CD14-positive monocyte (primary cell): ENCODE measurements at regions not wholly inside any gene's neighbourhood (a gene's known extent, or its start where the extent isn't known, plus 50 kb on each side); places are given as distances from the start of the nearest gene placed in this dataset.
A peak's percentile ranks its signal among the peaks of the same experiment; 100 is the strongest.

Experiments used
- DNase-seq, 3 donors: peaks; one replicate each; pipeline ENCODE4 v3.0.0-alpha.2; 2011 to 2022
- H2AFZ ChIP-seq: 2 replicates; pipeline ENCODE4 v1.6.0; 2012; ENCODE audit warnings: mild to moderate bottlenecking, low read depth, low read length, inconsistent platforms; ENCODE audit not compliant: insufficient read depth, poor library complexity, severe bottlenecking
- H3K27ac ChIP-seq, 2 donors: 1 replicate in 1 of 2; 2 replicates in 1 of 2; pipeline ENCODE4 v1.5.1; 2012 to 2013; ENCODE audit warnings: low read length in 2 of 2, control low read depth in 1 of 2, inconsistent platforms in 1 of 2, low read depth in 1 of 2, mild to moderate bottlenecking in 1 of 2
- H3K27me3 ChIP-seq, 2 donors: one replicate each; pipeline versions ENCODE4 v1.6.0 to v1.6.1; 2011 to 2013; ENCODE audit warnings: low read length in 2 of 2; ENCODE audit not compliant: control insufficient read depth in 2 of 2, insufficient read depth in 2 of 2
- H3K36me3 ChIP-seq, 2 donors: replicated peaks in 1 of 2; 1 replicate in 1 of 2; 2 replicates in 1 of 2; pipeline versions ENCODE4 v1.5.1 to v1.6.1; 2012 to 2013; ENCODE audit warnings: low read length in 2 of 2, control low read depth in 1 of 2, inconsistent platforms in 1 of 2, mild to moderate bottlenecking in 1 of 2; ENCODE audit not compliant: insufficient read depth in 2 of 2, control insufficient read depth in 1 of 2
- H3K4me1 ChIP-seq, 2 donors: 1 replicate in 1 of 2; 2 replicates in 1 of 2; pipeline versions ENCODE4 v1.5.1 to v1.6.1; 2012 to 2013; ENCODE audit warnings: low read length in 2 of 2, control low read depth in 1 of 2, inconsistent platforms in 1 of 2, mild to moderate bottlenecking in 1 of 2, moderate library complexity in 1 of 2; ENCODE audit not compliant: insufficient read depth in 2 of 2, control insufficient read depth in 1 of 2
- H3K4me2 ChIP-seq: replicated peaks from 2 replicates; pipeline ENCODE3; 2012; ENCODE audit warnings: low read length, moderate library complexity, mild to moderate bottlenecking; ENCODE audit not compliant: poor library complexity, severe bottlenecking; ENCODE audit errors: extremely low read depth
- H3K4me3 ChIP-seq, 3 experiments: fragments of 200-600 bp in 1 of 3; sonication (generic) in 1 of 3; replicated peaks in 1 of 3; 1 replicate in 2 of 3; 2 replicates in 1 of 3; pipeline ENCODE4 v1.5.1; 2011 to 2013; ENCODE audit warnings: low read length in 3 of 3, mild to moderate bottlenecking in 3 of 3, control low read depth in 2 of 3, low read depth in 2 of 3, inconsistent platforms in 1 of 3, moderate library complexity in 1 of 3
- H3K79me2 ChIP-seq: 2 replicates; pipeline ENCODE4 v1.6.0; 2012; ENCODE audit warnings: mild to moderate bottlenecking, control low read depth, inconsistent platforms, low read length, moderate library complexity; ENCODE audit not compliant: insufficient read depth
- H3K9ac ChIP-seq: 2 replicates; pipeline ENCODE4 v1.6.0; 2017; ENCODE audit warnings: low read length, mild to moderate bottlenecking; ENCODE audit not compliant: insufficient read depth, poor library complexity, severe bottlenecking
- H3K9me3 ChIP-seq, 2 donors: replicated peaks in 1 of 2; 1 replicate in 1 of 2; 2 replicates in 1 of 2; pipeline versions ENCODE4 v1.5.1 to v1.6.1; 2012 to 2013; ENCODE audit warnings: low read length in 2 of 2, control low read depth in 1 of 2; ENCODE audit not compliant: control insufficient read depth in 1 of 2, insufficient read depth in 1 of 2
- H4K20me1 ChIP-seq: 2 replicates; pipeline ENCODE4 v1.6.0; 2012; ENCODE audit warnings: mild to moderate bottlenecking, low read length, control low read depth, moderate library complexity; ENCODE audit not compliant: insufficient read depth
- H3K27ac Mint-ChIP-seq, 7 donors: one replicate each; pipeline ENCODE4 v1.8.0; 2020; ENCODE audit warnings: mild to moderate bottlenecking in 7 of 7, mixed read lengths in 7 of 7, moderate library complexity in 6 of 7, inconsistent platforms in 2 of 7
- H3K27me3 Mint-ChIP-seq, 3 donors: one replicate each; pipeline ENCODE4 v1.8.0; 2021 to 2022; ENCODE audit warnings: low read depth in 3 of 3, mild to moderate bottlenecking in 3 of 3, mixed read lengths in 3 of 3, moderate library complexity in 3 of 3, inconsistent platforms in 1 of 3
- H3K36me3 Mint-ChIP-seq, 2 donors: one replicate each; pipeline ENCODE4 v1.8.0; 2020; ENCODE audit warnings: mixed read lengths in 2 of 2, inconsistent platforms in 1 of 2, mild to moderate bottlenecking in 1 of 2
- H3K4me1 Mint-ChIP-seq: one replicate; pipeline ENCODE4 v1.8.0; 2020; ENCODE audit warnings: mild to moderate bottlenecking, mixed read lengths
- H3K4me3 Mint-ChIP-seq, 2 donors: one replicate each; pipeline ENCODE4 v1.8.0; 2020; ENCODE audit warnings: mild to moderate bottlenecking in 2 of 2, mixed read lengths in 2 of 2, moderate library complexity in 1 of 2
- H3K9me3 Mint-ChIP-seq, 7 donors: one replicate each; pipeline ENCODE4 v1.8.0; 2020 to 2022; ENCODE audit warnings: mixed read lengths in 7 of 7, mild to moderate bottlenecking in 6 of 7, moderate library complexity in 6 of 7, inconsistent platforms in 2 of 7
- WGBS: methylation state at CpG from one replicate; pipeline ENCODE4 v1.1.5; 2013; ENCODE audit warnings: missing lambda C conversion rate; ENCODE audit not compliant: insufficient coverage; 5-methylcytosine and 5-hydroxymethylcytosine counted together
- intact Hi-C, 2 donors: fragments of 100-400 bp; cut with micrococcal nuclease; formaldehyde crosslinking; loops; one replicate each; pipeline versions ENCODE4 v1.15.0 to v1.15.1; 2023
- TF ChIP-seq, protein P1 (sequence below): fragments of 200-600 bp; IDR thresholded peaks from one replicate; pipeline ENCODE4 v1.8.0; 2022; ENCODE audit warnings: antibody characterized with exemption, mild to moderate bottlenecking

DNA sequence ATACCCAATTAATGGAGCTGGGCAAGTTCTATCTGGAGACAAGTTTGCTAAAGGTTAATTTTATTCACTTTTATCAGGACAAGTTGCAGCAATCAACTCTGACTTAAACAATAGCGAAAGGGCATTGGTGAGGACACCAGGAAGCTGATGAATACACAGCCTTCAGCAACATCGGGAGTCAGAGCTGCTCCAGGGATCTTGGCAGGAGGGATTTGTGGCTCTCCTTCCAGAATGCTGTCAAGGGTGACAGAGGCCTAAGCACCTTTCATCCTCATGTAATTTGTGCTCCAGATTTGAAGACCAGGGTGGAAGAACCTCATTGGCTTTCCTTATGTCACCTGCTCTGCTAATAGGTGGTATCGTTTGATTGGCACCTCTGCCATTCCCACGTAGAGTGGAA lies 485.6 kb downstream of the NPIPA7 start:
- no peaks in the 10 kb centered on the region for H3K4me1 Mint-ChIP-seq
- TF ChIP-seq, protein P1, sequence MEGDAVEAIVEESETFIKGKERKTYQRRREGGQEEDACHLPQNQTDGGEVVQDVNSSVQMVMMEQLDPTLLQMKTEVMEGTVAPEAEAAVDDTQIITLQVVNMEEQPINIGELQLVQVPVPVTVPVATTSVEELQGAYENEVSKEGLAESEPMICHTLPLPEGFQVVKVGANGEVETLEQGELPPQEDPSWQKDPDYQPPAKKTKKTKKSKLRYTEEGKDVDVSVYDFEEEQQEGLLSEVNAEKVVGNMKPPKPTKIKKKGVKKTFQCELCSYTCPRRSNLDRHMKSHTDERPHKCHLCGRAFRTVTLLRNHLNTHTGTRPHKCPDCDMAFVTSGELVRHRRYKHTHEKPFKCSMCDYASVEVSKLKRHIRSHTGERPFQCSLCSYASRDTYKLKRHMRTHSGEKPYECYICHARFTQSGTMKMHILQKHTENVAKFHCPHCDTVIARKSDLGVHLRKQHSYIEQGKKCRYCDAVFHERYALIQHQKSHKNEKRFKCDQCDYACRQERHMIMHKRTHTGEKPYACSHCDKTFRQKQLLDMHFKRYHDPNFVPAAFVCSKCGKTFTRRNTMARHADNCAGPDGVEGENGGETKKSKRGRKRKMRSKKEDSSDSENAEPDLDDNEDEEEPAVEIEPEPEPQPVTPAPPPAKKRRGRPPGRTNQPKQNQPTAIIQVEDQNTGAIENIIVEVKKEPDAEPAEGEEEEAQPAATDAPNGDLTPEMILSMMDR, result no peak
- H3K27ac Mint-ChIP-seq, result no peak overlapping the region

GRCh38 chr16:16865374-16865773 lies 486.4 kb downstream of the NPIPA7 start:
- Mint-ChIP-seq H3K9me3 (peaks cover 0 to 2% (median 0%) of the 10 kb centered on the region in 7 donors), H3K27ac (no peak overlapping the region), H3K36me3 (no peaks in the 10 kb centered on the region), H3K4me3 (peak overlapping the region in 1 of 2 donors; percentile 4), H3K27me3 (peaks cover 2 to 12% (median 7%) of the 10 kb centered on the region in 3 donors), H3K4me1 (no peaks in the 10 kb centered on the region)
- no peak overlapping the region for H3K4me2 ChIP-seq
- no peak overlapping the region for H3K9ac ChIP-seq
- H2AFZ ChIP-seq, result no peak overlapping the region
- H3K27me3 ChIP-seq, result no peaks in the 10 kb centered on the region
- no peak overlapping the region for H3K27ac ChIP-seq
- DNase-seq, result no peak
- H3K79me2 ChIP-seq, result no peaks in the 10 kb centered on the region
- H4K20me1 ChIP-seq, result no peaks in the 10 kb centered on the region
- no peaks in the 10 kb centered on the region for H3K9me3 ChIP-seq
- H3K4me1 ChIP-seq, result no peaks in the 10 kb centered on the region
- TF ChIP-seq, protein P1, result no peak
- H3K4me3 ChIP-seq, result no peak overlapping the region
- intact Hi-C loops, result no loop called here
- no peaks in the 10 kb centered on the region for H3K36me3 ChIP-seq
- WGBS, result 92% methylated on average over 2 of the region's 3 CpGs

More for the DNA sequence above, 485.6 kb downstream of the NPIPA7 start:
- H3K4me3 Mint-ChIP-seq, result no peak overlapping the region
- no peak overlapping the region for H2AFZ ChIP-seq
- no peaks in the 10 kb centered on the region for H3K4me1 ChIP-seq
- no peak overlapping the region for H3K9ac ChIP-seq
- intact Hi-C loops, result no loop called here
- no peaks in the 10 kb centered on the region for H3K36me3 Mint-ChIP-seq
- no peak for DNase-seq
- H3K27ac ChIP-seq, result no peak overlapping the region
- H3K27me3 ChIP-seq, result no peaks in the 10 kb centered on the region
- H3K4me2 ChIP-seq, result no peak overlapping the region
- H3K9me3 ChIP-seq, result no peaks in the 10 kb centered on the region
- no peak overlapping the region for H3K4me3 ChIP-seq
- 92% methylated on average over 2 of the region's 4 CpGs for WGBS
- no peaks in the 10 kb centered on the region for H4K20me1 ChIP-seq
- no peaks in the 10 kb centered on the region for H3K36me3 ChIP-seq
- H3K9me3 Mint-ChIP-seq, result peaks cover 0 to 2% (median 0%) of the 10 kb centered on the region in 7 donors
- H3K27me3 Mint-ChIP-seq, result peaks cover 1 to 11% (median 3%) of the 10 kb centered on the region in 3 donors
- H3K79me2 ChIP-seq, result no peaks in the 10 kb centered on the region
